Thyroid gland (tissue), 4 donors: ENCODE measurements at regions not wholly inside any gene's neighbourhood (a gene's known extent, or its start where the extent isn't known, plus 50 kb on each side); places are given as distances from the start of the nearest gene placed in this dataset.

Experiments
- POLR2A ChIP-seq, 2 donors: fragments of 450-650 bp; IDR thresholded peaks; one replicate each; pipeline ENCODE4 v1.6.1; 2017; ENCODE audit warnings: antibody characterized with exemption in 2 of 2, mild to moderate bottlenecking in 2 of 2, moderate library complexity in 1 of 2
- TF ChIP-seq, protein P1 (sequence below), 6 experiments: fragments of 200-600 bp in 3 of 6; fragments of 450-650 bp in 3 of 6; sonication (generic) in 3 of 6; IDR thresholded peaks; one replicate each; pipeline ENCODE4 v1.5.1; 2016 to 2019; ENCODE audit warnings: antibody characterized with exemption in 6 of 6, mild to moderate bottlenecking in 2 of 6, inconsistent platforms in 1 of 6, moderate library complexity in 1 of 6

DNA sequence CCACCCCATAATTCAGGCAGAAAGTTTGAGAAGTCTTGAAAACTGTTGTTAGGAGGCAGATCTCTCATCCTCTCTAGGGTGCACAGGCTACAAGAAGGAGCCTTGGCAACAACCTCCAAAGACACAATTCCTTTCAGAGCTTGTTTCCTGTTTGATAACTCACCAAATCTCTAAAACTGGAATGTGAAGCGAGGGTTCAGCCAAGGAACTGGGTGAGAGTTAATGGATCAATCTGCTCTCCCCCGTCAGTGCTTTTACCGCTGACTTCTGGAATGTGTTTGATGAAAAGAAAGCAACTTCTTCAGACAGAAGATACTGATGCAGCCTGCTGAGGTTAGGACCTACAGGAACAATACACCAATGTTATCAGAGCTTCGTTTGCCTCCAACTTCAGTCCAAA, 171.8 kb upstream of the BMP2 start:
- TF ChIP-seq, protein P1, sequence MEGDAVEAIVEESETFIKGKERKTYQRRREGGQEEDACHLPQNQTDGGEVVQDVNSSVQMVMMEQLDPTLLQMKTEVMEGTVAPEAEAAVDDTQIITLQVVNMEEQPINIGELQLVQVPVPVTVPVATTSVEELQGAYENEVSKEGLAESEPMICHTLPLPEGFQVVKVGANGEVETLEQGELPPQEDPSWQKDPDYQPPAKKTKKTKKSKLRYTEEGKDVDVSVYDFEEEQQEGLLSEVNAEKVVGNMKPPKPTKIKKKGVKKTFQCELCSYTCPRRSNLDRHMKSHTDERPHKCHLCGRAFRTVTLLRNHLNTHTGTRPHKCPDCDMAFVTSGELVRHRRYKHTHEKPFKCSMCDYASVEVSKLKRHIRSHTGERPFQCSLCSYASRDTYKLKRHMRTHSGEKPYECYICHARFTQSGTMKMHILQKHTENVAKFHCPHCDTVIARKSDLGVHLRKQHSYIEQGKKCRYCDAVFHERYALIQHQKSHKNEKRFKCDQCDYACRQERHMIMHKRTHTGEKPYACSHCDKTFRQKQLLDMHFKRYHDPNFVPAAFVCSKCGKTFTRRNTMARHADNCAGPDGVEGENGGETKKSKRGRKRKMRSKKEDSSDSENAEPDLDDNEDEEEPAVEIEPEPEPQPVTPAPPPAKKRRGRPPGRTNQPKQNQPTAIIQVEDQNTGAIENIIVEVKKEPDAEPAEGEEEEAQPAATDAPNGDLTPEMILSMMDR (IDR thresholded peaks at IDR 0.05) = no peak
- TF ChIP-seq POLR2A (IDR thresholded peaks at IDR 0.05) = no peak
